T-helper 1 cell treated with Interleukin-12 subunit alpha and Interleukin-12 subunit beta and Interleukin-4 antibody, amounts not matched to agents 30 μg/mL and 1 μg/mL, for 36 hours (primary cell): ENCODE measurements at regions not wholly inside any gene's neighbourhood (a gene's known extent, or its start where the extent isn't known, plus 50 kb on each side); places are given as distances from the start of the nearest gene placed in this dataset.

Experiments used
- H3K27ac Mint-ChIP-seq: one replicate; pipeline ENCODE4 v1.8.0; 2021; ENCODE audit warnings: mild to moderate bottlenecking, mixed read lengths
- H3K27me3 Mint-ChIP-seq: one replicate; pipeline ENCODE4 v1.8.0; 2021; ENCODE audit warnings: low read depth, mixed read lengths
- H3K36me3 Mint-ChIP-seq: one replicate; pipeline ENCODE4 v1.8.0; 2021; ENCODE audit warnings: low read depth, mixed read lengths
- H3K4me1 Mint-ChIP-seq: one replicate; pipeline ENCODE4 v1.8.0; 2021; ENCODE audit warnings: low read depth, mixed read lengths
- H3K4me3 Mint-ChIP-seq: one replicate; pipeline ENCODE4 v1.8.0; 2021; ENCODE audit warnings: mild to moderate bottlenecking, moderate library complexity, mixed read lengths
- H3K9me3 Mint-ChIP-seq: one replicate; pipeline ENCODE4 v1.8.0; 2021; ENCODE audit warnings: mixed read lengths

GRCh38 chr4:41838590-41838989, 90.1 kb upstream of the PHOX2B start:
- Mint-ChIP-seq H3K27me3 (peaks cover 3% of the 10 kb centered on the region), H3K27ac (no peak overlapping the region), H3K9me3 (peaks cover 1% of the 10 kb centered on the region), H3K36me3 (no peaks in the 10 kb centered on the region), H3K4me1 (peaks cover 4% of the 10 kb centered on the region), H3K4me3 (no peak overlapping the region)

- H3K27ac Mint-ChIP-seq: no peak overlapping the region
- no peak overlapping the region for H3K4me3 Mint-ChIP-seq
- H3K36me3 Mint-ChIP-seq: no peaks in the 10 kb centered on the region
- H3K27me3 Mint-ChIP-seq: peaks cover 3% of the 10 kb centered on the region
- peaks cover 2% of the 10 kb centered on the region for H3K4me1 Mint-ChIP-seq
- no peaks in the 10 kb centered on the region for H3K9me3 Mint-ChIP-seq
Measured at GRCh38 chr4:41835321-41835995, 86.9 kb upstream of the PHOX2B start.

GRCh38 chr4:41832961-41833360, 84.4 kb upstream of the PHOX2B start:
- Mint-ChIP-seq H3K4me1 (peaks cover 2% of the 10 kb centered on the region), H3K4me3 (no peak overlapping the region), H3K9me3 (no peaks in the 10 kb centered on the region), H3K27ac (no peak overlapping the region), H3K27me3 (peaks cover 3% of the 10 kb centered on the region), H3K36me3 (no peaks in the 10 kb centered on the region)

GRCh38 chr4:41822325-41822724, 73.8 kb upstream of the PHOX2B start:
- Mint-ChIP-seq H3K4me1 (no peaks in the 10 kb centered on the region), H3K27ac (no peak overlapping the region), H3K4me3 (no peak overlapping the region), H3K27me3 (peaks cover 5% of the 10 kb centered on the region), H3K9me3 (no peaks in the 10 kb centered on the region), H3K36me3 (no peaks in the 10 kb centered on the region)

GRCh38 chr4:41820473-41820872, 71.9 kb upstream of the PHOX2B start:
- Mint-ChIP-seq H3K36me3 (no peaks in the 10 kb centered on the region), H3K27ac (no peak overlapping the region), H3K27me3 (no peaks in the 10 kb centered on the region), H3K4me3 (no peak overlapping the region), H3K4me1 (no peaks in the 10 kb centered on the region), H3K9me3 (no peaks in the 10 kb centered on the region)

GRCh38 chr4:41819621-41820020, 71.1 kb upstream of the PHOX2B start:
- Mint-ChIP-seq H3K4me1 (no peaks in the 10 kb centered on the region), H3K36me3 (no peaks in the 10 kb centered on the region), H3K9me3 (no peaks in the 10 kb centered on the region), H3K27me3 (no peaks in the 10 kb centered on the region), H3K27ac (no peak overlapping the region), H3K4me3 (no peak overlapping the region)

GRCh38 chr4:41815473-41815872, 66.9 kb upstream of the PHOX2B start:
- Mint-ChIP-seq H3K9me3 (no peaks in the 10 kb centered on the region), H3K36me3 (no peaks in the 10 kb centered on the region), H3K4me3 (no peak overlapping the region), H3K27me3 (no peaks in the 10 kb centered on the region), H3K27ac (no peak overlapping the region), H3K4me1 (no peaks in the 10 kb centered on the region)

- no peaks in the 10 kb centered on the region for H3K9me3 Mint-ChIP-seq
- H3K4me1 Mint-ChIP-seq: no peaks in the 10 kb centered on the region
- no peaks in the 10 kb centered on the region for H3K36me3 Mint-ChIP-seq
Measured at GRCh38 chr4:41814565-41814964, 66.0 kb upstream of the PHOX2B start.

GRCh38 chr4:41806807-41807206, 58.3 kb upstream of the PHOX2B start:
- Mint-ChIP-seq H3K27me3 (peaks cover 3% of the 10 kb centered on the region), H3K36me3 (no peaks in the 10 kb centered on the region), H3K9me3 (no peaks in the 10 kb centered on the region), H3K4me1 (no peaks in the 10 kb centered on the region), H3K27ac (no peak overlapping the region), H3K4me3 (no peak overlapping the region)

More at GRCh38 chr4:41814565-41814964, 66.0 kb upstream of the PHOX2B start:
- Mint-ChIP-seq H3K27ac (no peak overlapping the region), H3K4me3 (no peak overlapping the region), H3K27me3 (no peaks in the 10 kb centered on the region)

GRCh38 chr4:41802590-41802989, 54.1 kb upstream of the PHOX2B start:
- Mint-ChIP-seq H3K27ac (no peak overlapping the region), H3K9me3 (no peaks in the 10 kb centered on the region), H3K4me3 (no peak overlapping the region), H3K4me1 (no peaks in the 10 kb centered on the region), H3K27me3 (peaks cover 3% of the 10 kb centered on the region), H3K36me3 (no peaks in the 10 kb centered on the region)

- Mint-ChIP-seq H3K27ac (no peak overlapping the region), H3K36me3 (no peaks in the 10 kb centered on the region), H3K4me3 (no peak overlapping the region), H3K27me3 (peaks cover 11% of the 10 kb centered on the region), H3K9me3 (no peaks in the 10 kb centered on the region), H3K4me1 (no peaks in the 10 kb centered on the region)
Measured at GRCh38 chr4:41799126-41799525, 50.6 kb upstream of the PHOX2B start.
